M059J (cell line): ENCODE measurements at regions not wholly inside any gene's neighbourhood (a gene's known extent, or its start where the extent isn't known, plus 50 kb on each side); places are given as distances from the start of the nearest gene placed in this dataset.

Experiments
- DNase-seq: peaks from one replicate; pipeline ENCODE4 v3.0.0-alpha.2; 2012; ENCODE audit warnings: low read depth

DNA sequence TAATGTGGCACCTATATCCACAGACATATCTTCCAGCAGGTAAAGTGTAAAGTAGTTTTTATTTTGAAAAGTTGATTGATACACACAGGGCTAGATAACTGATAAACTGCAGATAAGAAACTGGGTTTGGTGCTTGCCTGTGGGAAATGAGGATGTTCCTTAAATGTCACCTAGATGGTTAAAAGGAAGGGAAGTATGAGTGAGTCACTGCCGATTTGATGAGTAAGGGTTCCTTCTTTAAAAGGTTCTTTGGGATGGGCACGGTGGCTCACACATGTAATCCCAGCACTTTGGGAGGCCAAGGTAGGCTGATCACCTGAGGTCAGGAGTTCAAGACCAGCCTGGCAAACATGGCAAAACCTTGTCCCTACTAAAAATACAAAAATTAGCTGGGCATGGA is 73.8 kb upstream of the FRY start:
- DNase-seq: no peak

DNA sequence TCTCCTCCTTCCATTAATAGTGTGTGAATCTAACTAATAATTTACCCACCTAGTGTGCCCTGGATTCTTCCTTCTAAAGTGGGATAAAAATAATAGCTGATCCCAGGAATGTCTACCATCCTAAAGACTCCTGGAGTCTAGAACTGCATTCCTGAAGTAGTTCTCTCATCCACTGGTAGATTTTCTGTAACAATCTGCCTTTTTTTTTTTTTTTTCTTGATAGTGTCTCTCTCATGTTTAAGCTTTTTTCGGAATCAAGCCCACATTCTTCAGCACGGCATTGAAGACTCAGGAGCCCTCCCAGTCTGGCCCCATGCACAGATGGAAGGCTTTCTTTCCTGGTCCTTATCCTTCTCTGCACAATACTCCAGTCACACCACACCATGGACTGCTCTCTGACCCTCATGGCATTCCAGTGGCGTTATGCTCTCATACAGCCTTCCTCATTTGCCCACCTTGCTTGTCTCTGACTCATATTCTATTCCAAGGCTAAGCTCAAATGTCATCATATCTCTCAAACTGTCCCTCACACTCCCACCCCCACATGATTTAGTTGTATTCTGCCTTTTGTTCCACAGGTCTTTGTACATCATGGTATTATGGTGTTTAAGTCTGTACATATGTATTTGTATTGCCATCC is 68.7 kb upstream of the FRY start:
- peak; percentile 30 for DNase-seq

- no peak for DNase-seq
These were observed 67.9 kb upstream of the FRY start for GRCh38 chr13:31963631-31964030.

GRCh38 chr13:31964168-31964567 is 67.4 kb upstream of the FRY start:
- no peak for DNase-seq

GRCh38 chr13:31965361-31966066 is 66.1 kb upstream of the FRY start:
- peak; percentile 86 for DNase-seq

DNA sequence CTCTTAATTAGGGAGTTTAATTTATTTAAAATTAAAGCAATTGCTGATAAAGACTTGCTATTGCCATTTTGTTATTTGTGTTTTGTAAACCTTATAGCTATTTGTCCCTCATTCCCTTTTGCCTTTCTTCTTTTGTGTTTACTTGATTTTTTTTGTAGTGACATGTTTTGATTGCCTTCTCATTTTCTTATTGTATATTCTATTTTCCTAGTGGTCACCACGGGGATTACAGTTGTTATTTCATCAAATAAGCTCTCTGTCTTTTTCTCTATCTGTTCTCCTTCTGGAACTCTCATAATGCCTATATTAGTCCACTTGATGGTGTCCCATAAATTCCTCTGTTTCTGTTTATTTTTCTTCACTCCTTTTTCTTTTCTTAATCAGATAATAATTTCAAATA is 64.4 kb upstream of the FRY start:
- DNase-seq: no peak

- DNase-seq: peak; percentile 10
These were observed 63.1 kb upstream of the FRY start for GRCh38 chr13:31968473-31968872.

DNA sequence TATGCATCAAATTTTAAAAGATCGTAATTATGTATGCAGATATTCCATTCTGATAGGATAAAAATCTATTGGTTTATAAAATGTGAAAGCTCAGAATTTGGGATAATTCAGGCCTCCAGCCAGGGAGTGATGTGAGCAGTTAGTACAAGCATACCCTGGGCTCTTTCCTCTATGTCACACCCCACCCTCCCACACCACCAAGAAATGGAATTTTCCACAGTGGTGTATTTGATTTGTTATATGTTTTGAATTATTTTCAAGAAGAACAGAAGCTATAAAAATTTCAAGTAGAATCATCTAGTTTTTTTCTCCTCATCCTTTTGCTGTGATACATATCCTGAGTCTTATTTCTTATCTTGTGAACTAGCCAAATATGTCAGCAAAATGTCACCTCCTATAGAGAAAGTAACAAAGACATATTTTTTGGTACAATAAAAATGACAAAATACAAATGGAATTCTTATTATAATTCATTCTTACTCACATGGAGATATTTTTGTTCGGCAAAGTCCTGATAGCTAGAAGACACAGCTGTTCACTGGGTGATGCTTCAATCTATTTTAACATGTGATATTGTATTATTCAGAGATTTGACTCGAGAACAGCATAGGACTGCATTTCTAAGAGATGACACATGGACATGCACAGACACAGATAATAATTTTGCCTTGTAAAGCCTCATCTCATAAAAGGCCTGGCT is 61.2 kb upstream of the FRY start:
- peak; percentile 51 for DNase-seq

DNA sequence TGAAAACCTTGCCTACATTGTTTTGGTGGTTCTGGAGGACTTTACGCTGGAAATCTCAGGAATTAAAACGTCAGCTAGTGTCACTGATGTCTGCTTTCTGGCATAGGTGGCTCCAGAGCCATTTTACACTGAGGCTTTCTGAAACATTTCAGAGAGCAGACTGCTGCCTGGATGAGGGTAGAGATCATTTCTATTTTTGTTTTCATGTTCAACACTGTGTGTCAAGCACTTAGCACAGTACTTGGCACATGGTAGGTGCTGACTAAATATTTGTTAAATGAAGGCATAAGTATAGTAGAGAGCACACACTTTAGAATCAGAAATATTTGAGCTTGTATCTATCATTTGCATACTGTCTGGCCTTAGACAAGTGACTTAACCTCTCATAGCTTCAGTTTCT is 59.1 kb upstream of the FRY start:
- no peak for DNase-seq

DNA sequence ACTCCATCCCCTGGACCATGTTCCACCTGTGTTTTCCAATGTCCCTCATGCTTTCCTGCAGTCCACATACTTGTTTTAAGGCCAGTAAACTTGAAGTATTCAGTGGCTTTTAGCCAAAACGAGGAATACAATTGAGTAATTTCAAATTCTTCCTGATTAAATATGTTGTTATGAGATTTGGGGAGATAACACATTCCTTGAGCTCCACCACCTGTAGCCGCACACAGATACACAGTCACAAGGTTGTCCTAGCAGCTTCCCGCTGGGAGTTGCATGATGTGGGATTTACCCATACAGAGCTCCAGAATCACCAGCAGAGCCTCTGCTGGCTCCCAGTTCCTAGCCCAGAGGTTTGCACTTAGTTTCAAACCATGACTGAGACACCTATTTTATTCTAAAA is 53.6 kb upstream of the FRY start:
- no peak for DNase-seq

DNA sequence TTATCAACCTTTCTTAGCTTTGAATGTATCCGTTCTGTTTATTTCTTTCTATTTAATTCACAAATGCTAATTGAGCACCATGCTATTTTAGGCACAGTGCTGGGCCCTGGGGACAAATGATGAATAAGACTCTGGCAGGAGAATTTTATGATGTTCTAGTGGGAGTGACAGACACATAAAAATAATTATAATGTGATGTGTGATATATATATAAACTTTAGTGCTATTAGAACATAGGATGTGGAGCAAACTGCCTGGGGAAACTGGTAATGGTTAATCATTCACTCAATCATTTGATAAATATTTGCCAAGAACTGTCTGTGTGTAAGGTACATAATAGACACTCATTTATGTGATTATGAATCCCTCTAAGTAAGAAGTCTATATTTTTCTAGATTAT is 50.7 kb upstream of the FRY start:
- peak; percentile 7 for DNase-seq
